ENCODE measurements at regions not wholly inside any gene's neighbourhood (a gene's known extent, or its start where the extent isn't known, plus 50 kb on each side); places are given as distances from the start of the nearest gene placed in this dataset.

GRCh38 chr14:86652526-86652925 is 1122.6 kb downstream of the FLRT2 start:
- dilution Hi-C loops (cut with HindIII; ENCODE audit: low sequenced_read_pairs, unreplicated experiment) (no loop called here), intact Hi-C loops (cut with micrococcal nuclease) (loop anchor here (2.0 to 10.0 kb wide), 3 partner anchors 78 to 348 kb away; no protein-coding TSS in a partner anchor), in situ Hi-C loops (cut with MboI; ENCODE audit: low sequenced_read_pairs) (no loop called here)
- no peak overlapping the region for H3K4me3 ChIP-seq (ENCODE audit: insufficient read depth, low read depth, low read length)
- H3K9me1 ChIP-seq (ENCODE audit: insufficient read depth, low read length), result 0 out of 2 replicates have a peak, but pooled peaks cover 2% of the 10 kb centered on the region
- H3K79me1 ChIP-seq (ENCODE audit: low read depth in 1 of 2, low read length in 2 of 2), result no peaks in the 10 kb centered on the region
- H3K4ac ChIP-seq (ENCODE audit: low read depth, low read length), result no peak overlapping the region
- no peak overlapping the region for H3K9ac ChIP-seq (ENCODE audit: low read depth, low read length)
- no peak overlapping the region for H2BK20ac ChIP-seq (ENCODE audit: low read depth, low read length)
- WGBS, 2 experiments (ENCODE audit: extremely low coverage in 2 of 2, insufficient read length in 1 of 2), result no CpG with 5 or more reads among the region's 4 CpGs
- CTCF ChIA-PET, result no interaction called here
- H3K56ac ChIP-seq (ENCODE audit: extremely low read depth, insufficient read depth, low read length), result no peak overlapping the region
- no peak overlapping the region for H4K5ac ChIP-seq (ENCODE audit: low read depth, low read length)
- DNase-seq (peak; percentile 53), ATAC-seq (ENCODE audit: low read depth) (peak; percentile 65)
- H2BK5ac ChIP-seq (ENCODE audit: low read depth, low read length, poor library complexity, severe bottlenecking), result peak overlapping the region; percentile 46
- POLR2A ChIA-PET (ENCODE audit: unreplicated experiment), result no interaction called here
- H3K23ac ChIP-seq (ENCODE audit: low read depth, low read length), result no peak overlapping the region
- no peaks in the 10 kb centered on the region for H4K20me1 ChIP-seq (ENCODE audit: insufficient read depth, low read length)
- peaks cover 1% of the 10 kb centered on the region; the same call in 1 of the 2 replicates for H3K4me1 ChIP-seq (ENCODE audit: control insufficient read depth, insufficient read depth, low read length)
- no peak overlapping the region for H2AK9ac ChIP-seq (replicated peaks; ENCODE audit: low read depth, low read length, poor library complexity)
- H2BK120ac ChIP-seq (ENCODE audit: low read depth, low read length), result no peak overlapping the region
- no peak overlapping the region for H2AK5ac ChIP-seq (ENCODE audit: low read depth, low read length)
- H3K9me3 ChIP-seq (ENCODE audit: control insufficient read depth, insufficient read depth, low read length), result no peaks in the 10 kb centered on the region
- no peak overlapping the region for H2AFZ ChIP-seq (replicated peaks; ENCODE audit: low read length, poor library complexity)
- no peak overlapping the region for H4K91ac ChIP-seq (ENCODE audit: insufficient read depth, low read depth, low read length)
- H4K8ac ChIP-seq (ENCODE audit: low read depth in 2 of 2, low read length in 2 of 2), result no peak overlapping the region
- H3K27ac ChIP-seq (ENCODE audit: insufficient read depth, low read length), result no peak overlapping the region
- no peaks in the 10 kb centered on the region for H3K27me3 ChIP-seq (ENCODE audit: control insufficient read depth, insufficient read depth, low read length)
- H3K36me3 ChIP-seq (ENCODE audit: control insufficient read depth, insufficient read depth, low read length), result no peaks in the 10 kb centered on the region
- no peak overlapping the region for H3K18ac ChIP-seq (ENCODE audit: low read depth, low read length)
- no peak overlapping the region for H2BK15ac ChIP-seq (ENCODE audit: low read depth, low read length)
- no peak for TF ChIP-seq SMC3 (IDR thresholded peaks at IDR 0.05; ENCODE audit: low read depth, low read length)
- TF ChIP-seq CHD1 (IDR thresholded peaks at IDR 0.05; ENCODE audit: low read depth, low read length), result no peak
- TF ChIP-seq MAFK (IDR thresholded peaks at IDR 0.05; ENCODE audit: low read depth, low read length), result no peak
- no peak for TF ChIP-seq POLR2A (IDR thresholded peaks at IDR 0.05; ENCODE audit: low read depth, low read length)
- TF ChIP-seq, protein P1, sequence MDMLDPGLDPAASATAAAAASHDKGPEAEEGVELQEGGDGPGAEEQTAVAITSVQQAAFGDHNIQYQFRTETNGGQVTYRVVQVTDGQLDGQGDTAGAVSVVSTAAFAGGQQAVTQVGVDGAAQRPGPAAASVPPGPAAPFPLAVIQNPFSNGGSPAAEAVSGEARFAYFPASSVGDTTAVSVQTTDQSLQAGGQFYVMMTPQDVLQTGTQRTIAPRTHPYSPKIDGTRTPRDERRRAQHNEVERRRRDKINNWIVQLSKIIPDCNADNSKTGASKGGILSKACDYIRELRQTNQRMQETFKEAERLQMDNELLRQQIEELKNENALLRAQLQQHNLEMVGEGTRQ (IDR thresholded peaks at IDR 0.05; ENCODE audit: low read depth, low read length), result no peak
- TF ChIP-seq FOS (IDR thresholded peaks at IDR 0.05; ENCODE audit: low read depth, low read length), result no peak
- no peak for TF ChIP-seq RCOR1 (IDR thresholded peaks at IDR 0.05; ENCODE audit: insufficient replicate concordance, low read length)
- TF ChIP-seq MXI1 (IDR thresholded peaks at IDR 0.05; ENCODE audit: borderline replicate concordance, low read depth, low read length), result no peak
- no peak for TF ChIP-seq MAZ (IDR thresholded peaks at IDR 0.05; ENCODE audit: borderline replicate concordance, low read depth, low read length)
- TF ChIP-seq CEBPB (IDR thresholded peaks at IDR 0.05; ENCODE audit: low read depth, low read length), result no peak
- no peak for TF ChIP-seq BHLHE40 (IDR thresholded peaks at IDR 0.05; ENCODE audit: low read depth, low read length)
- H3K4me2 ChIP-seq (ENCODE audit: low read depth, low read length), result peak overlapping the region; percentile 75
- H3K14ac ChIP-seq (replicated peaks; ENCODE audit: low read depth, low read length), result no peak overlapping the region
- BruUV-seq (replicated peaks), result no TSS peak

All from IMR-90 (cell line).